Mesodermal cell (in vitro differentiated cells): ENCODE measurements at regions not wholly inside any gene's neighbourhood (a gene's known extent, or its start where the extent isn't known, plus 50 kb on each side); places are given as distances from the start of the nearest gene placed in this dataset.

Experiments used
- H3K27ac ChIP-seq: 2 replicates; pipeline ENCODE4 v1.7.0; 2013; ENCODE audit warnings: mild to moderate bottlenecking, low read depth, low read length, moderate library complexity; ENCODE audit not compliant: severe bottlenecking
- H3K36me3 ChIP-seq: 2 replicates; pipeline ENCODE4 v1.7.1; 2013; ENCODE audit warnings: mild to moderate bottlenecking, low read length, moderate library complexity; ENCODE audit not compliant: control insufficient read depth, insufficient read depth
- H3K4me1 ChIP-seq: one replicate; pipeline ENCODE4 v1.7.1; 2013; ENCODE audit warnings: mild to moderate bottlenecking, low read length; ENCODE audit not compliant: insufficient read depth, control insufficient read depth, poor library complexity, severe bottlenecking
- H3K4me3 ChIP-seq: 2 replicates; pipeline ENCODE4 v1.7.0; 2013; ENCODE audit warnings: low read length, control low read depth, mild to moderate bottlenecking; ENCODE audit not compliant: insufficient read depth, poor library complexity, severe bottlenecking; ENCODE audit errors: extremely low read depth
- H3K9me3 ChIP-seq: 2 replicates; pipeline ENCODE4 v1.7.1; 2013; ENCODE audit warnings: mild to moderate bottlenecking, low read length, moderate library complexity; ENCODE audit not compliant: control insufficient read depth
- WGBS, 2 experiments: methylation state at CpG; one replicate each; pipeline ENCODE4 v1.1.5; 2013; ENCODE audit warnings: missing lambda C conversion rate in 2 of 2; ENCODE audit not compliant: insufficient coverage in 2 of 2; 5-methylcytosine and 5-hydroxymethylcytosine counted together

GRCh38 chr11:116642481-116642880 lies 130.3 kb downstream of the BUD13 start:
- 88% methylated on average over 1 of the region's 1 CpG; no CpG with 5 or more reads in 1 of the 2 experiments for WGBS, 2 experiments
- Histone ChIP-seq H3K36me3 (no peaks in the 10 kb centered on the region), H3K9me3 (peaks cover 4% of the 10 kb centered on the region), H3K4me3 (no peak overlapping the region), H3K27ac (no peak overlapping the region), H3K4me1 (peaks cover 3% of the 10 kb centered on the region)

GRCh38 chr11:116641561-116642045 lies 131.2 kb downstream of the BUD13 start:
- Histone ChIP-seq H3K36me3 (no peaks in the 10 kb centered on the region), H3K27ac (no peak overlapping the region), H3K9me3 (peaks cover 4% of the 10 kb centered on the region), H3K4me3 (no peak overlapping the region), H3K4me1 (peaks cover 3% of the 10 kb centered on the region)
- 30 to 32% methylated on average over 11 of the region's 11 CpGs for WGBS, 2 experiments

DNA sequence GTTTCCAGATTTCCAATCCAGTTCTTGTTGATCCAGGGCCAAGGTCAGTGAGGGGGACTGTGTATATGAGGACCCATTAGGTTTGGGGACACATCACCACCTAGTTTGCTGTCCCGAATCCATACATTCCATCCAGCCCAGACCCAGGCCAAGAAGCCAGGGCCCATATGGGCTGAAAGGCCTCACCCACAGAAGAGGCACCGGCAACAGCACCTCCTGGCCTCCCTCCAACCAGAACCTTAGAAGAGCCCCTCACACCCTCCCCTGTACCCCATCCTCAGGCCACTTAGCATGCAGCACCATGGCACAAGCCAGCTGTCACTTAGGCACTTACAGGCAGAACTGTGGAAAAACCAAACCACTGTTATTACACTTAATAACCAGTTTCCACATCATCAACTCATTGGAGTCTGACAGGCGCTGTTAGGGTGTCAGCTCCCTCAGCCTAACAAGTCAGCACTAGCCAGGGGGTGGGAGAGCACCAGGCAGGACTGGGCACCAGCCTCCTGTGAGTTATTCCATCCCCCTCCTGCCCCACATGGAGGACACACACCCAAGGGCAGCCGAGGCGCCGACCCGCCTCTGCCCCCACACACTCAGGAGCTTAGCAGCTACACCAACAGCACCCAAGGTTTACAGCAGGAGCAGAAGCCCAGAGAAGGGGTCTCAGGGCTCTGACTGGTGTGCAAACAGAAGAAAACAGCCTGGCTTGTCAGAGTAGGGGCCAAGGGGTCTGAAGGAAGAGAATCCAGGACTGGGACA lies 132.0 kb downstream of the BUD13 start:
- Histone ChIP-seq H3K9me3 (no peaks in the 10 kb centered on the region), H3K36me3 (no peaks in the 10 kb centered on the region), H3K4me3 (no peak overlapping the region), H3K27ac (no peak overlapping the region), H3K4me1 (peaks cover 3% of the 10 kb centered on the region)
- WGBS, 2 experiments: 88 to 94% methylated on average over 2 to 3 of the region's 7 CpGs

DNA sequence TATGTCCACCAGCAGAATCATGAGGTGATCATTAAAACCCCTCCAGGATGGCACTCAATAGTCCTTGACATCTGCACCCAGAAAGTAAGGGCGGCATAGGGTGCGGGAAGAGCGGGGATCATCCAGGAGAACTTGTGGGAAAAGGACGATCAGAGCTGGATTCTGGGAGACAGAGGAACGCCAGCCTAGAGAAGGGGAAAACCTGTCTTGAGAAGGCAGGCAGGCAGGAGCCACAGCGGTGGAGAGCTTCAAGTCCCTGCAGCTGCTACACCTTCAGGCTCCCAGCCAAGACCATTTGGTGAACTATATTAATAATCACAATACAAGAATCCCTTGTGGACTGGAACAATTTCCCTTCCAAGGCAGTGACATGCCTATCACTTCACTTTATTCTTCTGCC lies 134.3 kb downstream of the BUD13 start:
- Histone ChIP-seq H3K4me1 (no peaks in the 10 kb centered on the region), H3K4me3 (no peak overlapping the region), H3K36me3 (no peaks in the 10 kb centered on the region), H3K27ac (no peak overlapping the region), H3K9me3 (peaks cover 4% of the 10 kb centered on the region)
- WGBS, 2 experiments: 83 to 95% methylated on average over 2 to 5 of the region's 6 CpGs

DNA sequence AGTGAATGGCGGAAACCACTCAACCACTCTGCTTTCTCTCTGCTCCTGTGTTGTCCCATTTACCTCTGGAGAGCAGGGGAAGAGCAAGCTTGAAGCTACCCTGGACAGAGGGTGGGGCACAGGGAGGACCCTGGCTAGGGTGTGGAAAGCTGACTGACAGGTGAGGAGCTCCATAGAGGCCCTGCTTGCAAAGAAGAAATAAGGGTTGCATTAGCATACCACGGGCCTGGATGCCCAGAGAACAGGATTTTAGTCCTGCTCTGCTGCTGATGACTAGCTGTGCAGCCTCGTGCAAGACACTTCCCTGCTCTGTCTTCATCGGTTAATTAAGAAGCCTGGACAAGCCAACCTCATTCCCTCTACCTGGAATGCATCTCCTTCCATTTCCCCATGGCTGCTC lies 135.0 kb downstream of the BUD13 start:
- Histone ChIP-seq H3K36me3 (no peaks in the 10 kb centered on the region), H3K27ac (no peak overlapping the region), H3K4me3 (no peak overlapping the region), H3K4me1 (no peaks in the 10 kb centered on the region), H3K9me3 (peaks cover 4% of the 10 kb centered on the region)
- 76 to 81% methylated on average over 3 of the region's 4 CpGs for whole genome bisulfite sequencing, 2 experiments

DNA sequence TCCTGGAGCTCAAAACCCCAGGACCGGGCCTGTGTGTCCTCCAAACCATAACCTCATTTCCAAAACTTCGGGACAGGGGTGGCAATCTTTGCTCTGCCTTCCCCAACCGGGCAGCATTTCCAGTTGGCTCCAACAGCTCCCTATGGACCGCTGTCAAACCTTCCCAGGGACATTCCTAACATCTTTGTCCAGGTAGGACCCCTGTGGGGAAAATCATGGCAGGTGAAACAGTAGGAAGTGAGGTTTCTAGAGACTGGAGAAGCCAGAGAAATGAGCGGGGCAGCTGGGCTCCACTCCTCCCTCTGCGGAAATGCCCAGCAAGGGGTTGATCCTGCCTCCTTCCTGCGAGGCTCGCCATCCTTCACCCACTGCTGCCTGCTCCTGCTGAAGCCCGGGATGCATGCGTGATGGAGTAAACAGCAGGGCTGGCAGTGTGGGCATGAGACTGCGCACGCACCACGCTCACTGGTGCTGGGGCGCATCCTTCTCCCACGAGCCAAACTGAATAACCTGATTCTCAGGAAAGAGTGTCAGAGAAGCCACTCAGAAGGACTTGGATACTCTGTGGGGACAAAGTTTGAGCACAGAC lies 136.4 kb downstream of the BUD13 start:
- no peaks in the 10 kb centered on the region for H3K4me1 ChIP-seq
- H3K4me3 ChIP-seq: no peak overlapping the region
- no peaks in the 10 kb centered on the region for H3K36me3 ChIP-seq
- 84 to 87% methylated on average over 10 to 14 of the region's 15 CpGs for WGBS, 2 experiments
- no peak overlapping the region for H3K27ac ChIP-seq
- H3K9me3 ChIP-seq: peaks cover 4% of the 10 kb centered on the region

GRCh38 chr11:116631201-116631600 lies 141.6 kb downstream of the BUD13 start:
- whole genome bisulfite sequencing, 2 experiments: 100% methylated on average over 1 of the region's 3 CpGs

GRCh38 chr11:116618461-116618860 lies 154.3 kb downstream of the BUD13 start:
- WGBS, 2 experiments: 100% methylated on average over 1 of the region's 1 CpG; no CpG with 5 or more reads in 1 of the 2 experiments
- Histone ChIP-seq H3K4me3 (no peak overlapping the region), H3K27ac (no peak overlapping the region), H3K36me3 (no peaks in the 10 kb centered on the region), H3K4me1 (no peaks in the 10 kb centered on the region), H3K9me3 (no peaks in the 10 kb centered on the region)

More at GRCh38 chr11:116631201-116631600, 141.6 kb downstream of the BUD13 start:
- Histone ChIP-seq H3K36me3 (no peaks in the 10 kb centered on the region), H3K4me1 (no peaks in the 10 kb centered on the region), H3K4me3 (no peak overlapping the region), H3K9me3 (peaks cover 8% of the 10 kb centered on the region), H3K27ac (no peak overlapping the region)

GRCh38 chr11:116615211-116615865 lies 157.4 kb downstream of the BUD13 start:
- 60 to 72% methylated on average over 5 to 6 of the region's 7 CpGs for WGBS, 2 experiments

GRCh38 chr11:116614306-116615210 lies 158.2 kb downstream of the BUD13 start:
- no peak overlapping the region for H3K4me3 ChIP-seq
- H3K4me1 ChIP-seq: no peaks in the 10 kb centered on the region
- H3K27ac ChIP-seq: no peak overlapping the region
- H3K36me3 ChIP-seq: no peaks in the 10 kb centered on the region
- no peaks in the 10 kb centered on the region for H3K9me3 ChIP-seq
- 89 to 93% methylated on average over 6 to 9 of the region's 11 CpGs for WGBS, 2 experiments

More at GRCh38 chr11:116615211-116615865, 157.4 kb downstream of the BUD13 start:
- Histone ChIP-seq H3K4me1 (no peaks in the 10 kb centered on the region), H3K27ac (no peak overlapping the region), H3K9me3 (no peaks in the 10 kb centered on the region), H3K36me3 (no peaks in the 10 kb centered on the region), H3K4me3 (no peak overlapping the region)
